KOPT-K1 (cell line): ENCODE measurements at regions not wholly inside any gene's neighbourhood (a gene's known extent, or its start where the extent isn't known, plus 50 kb on each side); places are given as distances from the start of the nearest gene placed in this dataset.

Experiments
- H3K27ac ChIP-seq: fragments of 200-600 bp; sonication (generic); 2 replicates; pipeline ENCODE4 v1.5.1; 2016; ENCODE audit warnings: antibody characterized with exemption, mild to moderate bottlenecking, low read depth, low read length; ENCODE audit not compliant: poor library complexity, severe bottlenecking
- H3K36me3 ChIP-seq: fragments of 200-600 bp; sonication (generic); 2 replicates; pipeline ENCODE4 v1.5.1; 2017; ENCODE audit warnings: antibody characterized with exemption, mild to moderate bottlenecking, low read length, moderate library complexity; ENCODE audit not compliant: insufficient read depth
- H3K9me3 ChIP-seq: fragments of 200-600 bp; sonication (generic); 2 replicates; pipeline ENCODE4 v1.5.1; 2017; ENCODE audit warnings: antibody characterized with exemption, low read length, mild to moderate bottlenecking; ENCODE audit not compliant: insufficient read depth, poor library complexity, severe bottlenecking

- Histone ChIP-seq H3K9me3 (no peaks in the 10 kb centered on the region), H3K27ac (no peak overlapping the region), H3K36me3 (no peaks in the 10 kb centered on the region)
Observed at GRCh38 chr11:82676483-82677094, 57.1 kb downstream of the FAM181B start.

GRCh38 chr11:82675838-82676237 is 57.8 kb downstream of the FAM181B start:
- Histone ChIP-seq H3K36me3 (no peaks in the 10 kb centered on the region), H3K9me3 (no peaks in the 10 kb centered on the region), H3K27ac (no peak overlapping the region)

GRCh38 chr11:82673631-82674030 is 60.0 kb downstream of the FAM181B start:
- H3K36me3 ChIP-seq, result no peaks in the 10 kb centered on the region
- H3K9me3 ChIP-seq, result no peaks in the 10 kb centered on the region
- H3K27ac ChIP-seq, result no peak overlapping the region

GRCh38 chr11:82671451-82671850 is 62.2 kb downstream of the FAM181B start:
- Histone ChIP-seq H3K36me3 (no peaks in the 10 kb centered on the region), H3K9me3 (no peaks in the 10 kb centered on the region), H3K27ac (no peak overlapping the region)

- Histone ChIP-seq H3K27ac (no peak overlapping the region), H3K9me3 (no peaks in the 10 kb centered on the region), H3K36me3 (no peaks in the 10 kb centered on the region)
Observed at GRCh38 chr11:82663535-82663934, 70.1 kb downstream of the FAM181B start.

- no peaks in the 10 kb centered on the region for H3K36me3 ChIP-seq
- no peaks in the 10 kb centered on the region for H3K9me3 ChIP-seq
- no peak overlapping the region for H3K27ac ChIP-seq
Observed at GRCh38 chr11:82653752-82654151, 79.9 kb downstream of the FAM181B start.

- Histone ChIP-seq H3K9me3 (no peaks in the 10 kb centered on the region), H3K27ac (no peak overlapping the region), H3K36me3 (no peaks in the 10 kb centered on the region)
Observed at GRCh38 chr11:82639251-82639650, 94.4 kb downstream of the FAM181B start.

GRCh38 chr11:82636615-82637014 is 97.0 kb downstream of the FAM181B start:
- Histone ChIP-seq H3K9me3 (no peaks in the 10 kb centered on the region), H3K36me3 (no peaks in the 10 kb centered on the region), H3K27ac (no peak overlapping the region)

- no peaks in the 10 kb centered on the region for H3K36me3 ChIP-seq
- no peaks in the 10 kb centered on the region for H3K9me3 ChIP-seq
- H3K27ac ChIP-seq, result no peak overlapping the region
Observed at GRCh38 chr11:82634091-82634490, 99.6 kb downstream of the FAM181B start.

- H3K9me3 ChIP-seq, result peaks cover 4% of the 10 kb centered on the region
- H3K27ac ChIP-seq, result no peak overlapping the region
- no peaks in the 10 kb centered on the region for H3K36me3 ChIP-seq
Observed at GRCh38 chr11:82631722-82632630, 101.7 kb downstream of the FAM181B start.

- no peak overlapping the region for H3K27ac ChIP-seq
- no peaks in the 10 kb centered on the region for H3K9me3 ChIP-seq
- no peaks in the 10 kb centered on the region for H3K36me3 ChIP-seq
Observed at GRCh38 chr11:82610671-82611070, 123.0 kb downstream of the FAM181B start.

- Histone ChIP-seq H3K36me3 (no peaks in the 10 kb centered on the region), H3K27ac (no peak overlapping the region), H3K9me3 (no peaks in the 10 kb centered on the region)
Observed at GRCh38 chr11:82606738-82607137, 126.9 kb downstream of the FAM181B start.

- no peaks in the 10 kb centered on the region for H3K9me3 ChIP-seq
- H3K27ac ChIP-seq, result no peak overlapping the region
- no peaks in the 10 kb centered on the region for H3K36me3 ChIP-seq
Observed at GRCh38 chr11:82601711-82602110, 132.0 kb downstream of the FAM181B start.

GRCh38 chr11:82599836-82600235 is 133.8 kb downstream of the FAM181B start:
- H3K27ac ChIP-seq, result no peak overlapping the region
- H3K36me3 ChIP-seq, result no peaks in the 10 kb centered on the region
- no peaks in the 10 kb centered on the region for H3K9me3 ChIP-seq

GRCh38 chr11:82586581-82586980 is 147.1 kb downstream of the FAM181B start:
- Histone ChIP-seq H3K27ac (no peak overlapping the region), H3K9me3 (no peaks in the 10 kb centered on the region), H3K36me3 (no peaks in the 10 kb centered on the region)

- H3K27ac ChIP-seq, result no peak overlapping the region
- H3K9me3 ChIP-seq, result no peaks in the 10 kb centered on the region
- no peaks in the 10 kb centered on the region for H3K36me3 ChIP-seq
Observed at GRCh38 chr11:82577246-82577645, 156.4 kb downstream of the FAM181B start.
